Esophagus squamous epithelium (tissue), 5 donors: ENCODE measurements at regions not wholly inside any gene's neighbourhood (a gene's known extent, or its start where the extent isn't known, plus 50 kb on each side); places are given as distances from the start of the nearest gene placed in this dataset.

Experiments
- DNase-seq: peaks from one replicate; lab custom pipeline; 2025; lab: John Stamatoyannopoulos, UW
- H3K27ac ChIP-seq, 4 donors: fragments of 200-600 bp; sonication (generic); one replicate each; pipeline ENCODE4 v1.5.1; 2016 to 2019; ENCODE audit warnings: mild to moderate bottlenecking in 1 of 4
- H3K27me3 ChIP-seq, 4 donors: fragments of 200-600 bp; sonication (generic); 1 replicate in 3 of 4; 2 replicates in 1 of 4; pipeline versions ENCODE4 v1.5.1 to v1.6.0; 2017 to 2021; ENCODE audit warnings: antibody characterized with exemption in 1 of 4
- H3K36me3 ChIP-seq, 3 donors: fragments of 200-600 bp; sonication (generic); one replicate each; pipeline ENCODE4 v1.5.1; 2016 to 2019
- H3K4me1 ChIP-seq, 3 donors: fragments of 200-600 bp; sonication (generic); one replicate each; pipeline ENCODE4 v1.5.1; 2017 to 2019
- H3K4me3 ChIP-seq, 4 donors: fragments of 200-600 bp; sonication (generic); 1 replicate in 3 of 4; 2 replicates in 1 of 4; pipeline ENCODE4 v1.5.1; 2016 to 2019; ENCODE audit warnings: mild to moderate bottlenecking in 2 of 4, moderate library complexity in 1 of 4
- H3K9me3 ChIP-seq, 3 donors: fragments of 200-600 bp; sonication (generic); one replicate each; pipeline ENCODE4 v1.5.1; 2016 to 2019
- CTCF ChIP-seq, 6 experiments: fragments of 450-650 bp in 4 of 6; fragments of 200-600 bp in 2 of 6; sonication (generic) in 2 of 6; IDR thresholded peaks; one replicate each; pipeline ENCODE4 v1.5.1; 2016 to 2019; ENCODE audit warnings: antibody characterized with exemption in 6 of 6, mild to moderate bottlenecking in 4 of 6, moderate library complexity in 4 of 6
- POLR2A ChIP-seq, 4 donors: fragments of 450-650 bp; IDR thresholded peaks; one replicate each; pipeline ENCODE4 v1.6.1; 2017; ENCODE audit warnings: antibody characterized with exemption in 4 of 4, mild to moderate bottlenecking in 4 of 4, moderate library complexity in 3 of 4
- WGBS, 2 donors: methylation state at CpG; one replicate each; pipeline ENCODE4 v1.1.5; 2018; 5-methylcytosine and 5-hydroxymethylcytosine counted together
- intact Hi-C: fragments of 100-400 bp; cut with DNase I; formaldehyde crosslinking; loops from one replicate; pipeline ENCODE4 v1.15.0; 2022
- donor health status: DM: yes; HTN: yes; CAD: no.

DNA sequence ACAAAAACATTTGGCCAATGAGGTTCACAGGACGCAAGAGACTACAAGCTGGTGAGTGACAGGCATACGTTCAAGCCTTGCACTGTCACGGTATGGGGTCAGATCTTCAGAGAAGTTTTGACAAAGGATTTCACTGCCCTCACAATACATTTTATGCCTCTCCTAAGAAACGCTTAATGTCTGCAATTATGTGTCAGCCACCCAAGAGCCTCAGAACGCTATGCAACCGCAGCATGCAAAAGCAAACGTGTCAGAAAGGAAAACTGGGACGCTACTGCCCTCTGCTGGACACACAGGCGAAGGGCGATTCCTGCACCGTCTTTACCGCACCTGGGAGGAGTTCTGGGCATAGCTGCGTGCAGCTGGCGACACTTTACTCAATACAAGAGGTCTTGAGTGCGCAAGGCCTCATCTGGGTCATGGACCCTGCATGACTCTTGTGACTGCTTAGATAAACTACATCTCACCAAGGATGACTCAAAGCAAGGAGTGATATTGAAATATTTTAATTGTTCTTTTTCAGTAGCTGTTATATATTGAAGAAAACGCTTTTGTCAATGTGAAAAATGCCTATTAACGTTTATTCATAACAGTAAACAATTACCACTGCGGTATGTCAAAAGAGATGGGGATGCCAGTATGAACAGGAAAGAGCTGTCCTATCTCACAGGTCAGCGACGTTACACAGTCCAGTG lies 147.6 kb upstream of the FRG1 start:
- peaks cover 0 to 8% (median 6%) of the 10 kb centered on the region in 3 donors for H3K4me1 ChIP-seq
- no peak overlapping the region for H3K27ac ChIP-seq
- peaks cover 0 to 6% (median 0%) of the 10 kb centered on the region in 4 donors for H3K27me3 ChIP-seq
- TF ChIP-seq CTCF (IDR thresholded peaks at IDR 0.05): peak; percentile 54 to 87 (median 74)
- TF ChIP-seq POLR2A (IDR thresholded peaks at IDR 0.05): no peak
- WGBS, 2 donors: 18 to 21% methylated on average over 20 of the region's 20 CpGs
- H3K4me3 ChIP-seq: peak overlapping the region in 1 of 4 donors; percentile 31
- H3K36me3 ChIP-seq: no peaks in the 10 kb centered on the region
- DNase-seq: no peak
- H3K9me3 ChIP-seq: no peaks in the 10 kb centered on the region
- intact Hi-C loops: no loop called here

GRCh38 chr4:189800545-189801088 lies 140.1 kb upstream of the FRG1 start:
- WGBS, 2 donors: 77 to 85% methylated on average over 5 of the region's 5 CpGs
- TF ChIP-seq POLR2A (IDR thresholded peaks at IDR 0.05) (no peak), CTCF (IDR thresholded peaks at IDR 0.05) (no peak)
- no peaks in the 10 kb centered on the region for H3K9me3 ChIP-seq
- no peak overlapping the region for H3K27ac ChIP-seq
- intact Hi-C loops: no loop called here
- H3K36me3 ChIP-seq: no peaks in the 10 kb centered on the region
- H3K4me3 ChIP-seq: no peak overlapping the region
- no peaks in the 10 kb centered on the region for H3K27me3 ChIP-seq
- H3K4me1 ChIP-seq: no peaks in the 10 kb centered on the region
- no peak for DNase-seq

DNA sequence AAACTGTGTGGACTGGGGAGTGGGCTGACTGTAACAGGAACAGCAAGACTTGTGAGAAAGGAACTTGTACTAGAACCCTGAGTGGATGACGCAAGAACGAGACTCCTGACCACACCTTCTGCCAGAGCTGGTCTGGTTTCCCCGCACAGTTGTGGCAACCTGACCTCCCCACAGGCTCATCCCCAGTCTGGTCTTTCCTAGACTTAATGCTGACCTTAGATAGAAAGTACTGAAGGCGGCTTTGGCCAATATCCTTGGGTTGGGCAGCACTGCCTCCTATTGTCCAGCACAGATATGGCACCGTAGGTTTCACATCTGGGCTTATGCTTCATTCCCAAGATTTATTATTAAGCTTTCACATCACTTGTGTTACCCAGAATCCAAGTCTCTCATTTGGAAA lies 137.8 kb upstream of the FRG1 start:
- Histone ChIP-seq H3K9me3 (peaks cover 0 to 10% (median 5%) of the 10 kb centered on the region in 3 donors), H3K36me3 (no peaks in the 10 kb centered on the region), H3K4me1 (no peaks in the 10 kb centered on the region), H3K4me3 (no peak overlapping the region), H3K27ac (no peak overlapping the region), H3K27me3 (no peaks in the 10 kb centered on the region)
- intact Hi-C loops: no loop called here
- 68 to 80% methylated on average over 5 of the region's 5 CpGs for WGBS, 2 donors
- no peak for TF ChIP-seq POLR2A (IDR thresholded peaks at IDR 0.05)
- TF ChIP-seq CTCF (IDR thresholded peaks at IDR 0.05): no peak
- no peak for DNase-seq

- H3K4me1 ChIP-seq: no peaks in the 10 kb centered on the region
- H3K27me3 ChIP-seq: no peaks in the 10 kb centered on the region
- TF ChIP-seq POLR2A (IDR thresholded peaks at IDR 0.05) (no peak), CTCF (IDR thresholded peaks at IDR 0.05) (no peak)
- no peak for DNase-seq
- peaks cover 0 to 27% (median 5%) of the 10 kb centered on the region in 3 donors for H3K9me3 ChIP-seq
- no peak overlapping the region for H3K4me3 ChIP-seq
- no peaks in the 10 kb centered on the region for H3K36me3 ChIP-seq
- 54 to 63% methylated on average over 5 of the region's 5 CpGs for whole genome bisulfite sequencing, 2 donors
- H3K27ac ChIP-seq: no peak overlapping the region
- intact Hi-C loops: no loop called here
Observed at GRCh38 chr4:189804894-189805293, 135.8 kb upstream of the FRG1 start.

- TF ChIP-seq CTCF (IDR thresholded peaks at IDR 0.05) (no peak), POLR2A (IDR thresholded peaks at IDR 0.05) (no peak)
- Histone ChIP-seq H3K4me1 (peaks cover 0 to 5% (median 0%) of the 10 kb centered on the region in 3 donors), H3K36me3 (no peaks in the 10 kb centered on the region), H3K27ac (no peak overlapping the region), H3K9me3 (peaks cover 0 to 39% (median 5%) of the 10 kb centered on the region in 3 donors), H3K27me3 (no peaks in the 10 kb centered on the region), H3K4me3 (no peak overlapping the region)
- intact Hi-C loops: no loop called here
- 58 to 69% methylated on average over 4 to 6 of the region's 6 CpGs for WGBS, 2 donors
- DNase-seq: no peak
Observed at GRCh38 chr4:189806506-189806905, 134.2 kb upstream of the FRG1 start.
